Gastrocnemius medialis (tissue), 4 donors: ENCODE measurements at regions not wholly inside any gene's neighbourhood (a gene's known extent, or its start where the extent isn't known, plus 50 kb on each side); places are given as distances from the start of the nearest gene placed in this dataset.

ENCODE experiments used
- ATAC-seq, 2 donors: fragments of 150-250 bp; one replicate each; pipeline ENCODE4 v1.9.1; 2016
- DNase-seq, 2 donors: peaks; one replicate each; pipeline ENCODE4 v3.0.0-alpha.2; 2019
- H3K27ac ChIP-seq, 4 donors: fragments of 200-600 bp; sonication (generic); 1 replicate in 1 of 4; 2 replicates in 3 of 4; pipeline ENCODE4 v1.5.1; 2016 to 2018; ENCODE audit warnings: mild to moderate bottlenecking in 2 of 4, moderate library complexity in 1 of 4
- H3K27me3 ChIP-seq, 3 donors: fragments of 200-600 bp; sonication (generic) in 2 of 3; 1 replicate in 1 of 3; 2 replicates in 2 of 3; pipeline versions ENCODE4 v1.5.1 to v1.6.0; 2016 to 2019; ENCODE audit warnings: mild to moderate bottlenecking in 1 of 3, moderate library complexity in 1 of 3
- H3K36me3 ChIP-seq, 2 donors: fragments of 200-600 bp; sonication (generic) in 1 of 2; one replicate each; pipeline ENCODE4 v1.5.1; 2017 to 2018
- H3K4me1 ChIP-seq, 2 donors: fragments of 200-600 bp; sonication (generic) in 1 of 2; one replicate each; pipeline ENCODE4 v1.5.1; 2016 to 2017; ENCODE audit warnings: mild to moderate bottlenecking in 2 of 2
- H3K4me3 ChIP-seq, 4 donors: fragments of 200-600 bp; sonication (generic) in 3 of 4; 1 replicate in 1 of 4; 2 replicates in 3 of 4; pipeline ENCODE4 v1.5.1; 2016 to 2019; ENCODE audit warnings: mild to moderate bottlenecking in 2 of 4
- H3K9me3 ChIP-seq, 3 donors: fragments of 200-600 bp; sonication (generic) in 2 of 3; 1 replicate in 1 of 3; 2 replicates in 2 of 3; pipeline ENCODE4 v1.5.1; 2016 to 2019
- CTCF ChIP-seq, 5 experiments: fragments of 450-650 bp in 3 of 5; fragments of 200-600 bp in 2 of 5; sonication (generic) in 2 of 5; IDR thresholded peaks in 4 of 5; conservative IDR thresholded peaks in 1 of 5; 1 replicate in 4 of 5; 2 replicates in 1 of 5; pipeline ENCODE4 v1.5.1; 2016 to 2019; ENCODE audit warnings: antibody characterized with exemption in 5 of 5, mild to moderate bottlenecking in 3 of 5, moderate library complexity in 3 of 5
- POLR2A ChIP-seq, 2 donors: fragments of 450-650 bp; IDR thresholded peaks; one replicate each; pipeline ENCODE4 v1.6.1; 2017; ENCODE audit warnings: antibody characterized with exemption in 2 of 2, mild to moderate bottlenecking in 2 of 2, moderate library complexity in 2 of 2
- in situ Hi-C, 4 donors: fragments of 200-750 bp; cut with MboI; loops; one replicate each; pipeline versions ENCODE4 v1.15.0 to v1.8.0; 2017; ENCODE audit warnings: low sequenced_read_pairs in 4 of 4
- intact Hi-C: fragments of 100-400 bp; cut with DNase I; formaldehyde crosslinking; loops from one replicate; pipeline ENCODE4 v1.15.1; 2023; ENCODE audit warnings: low total_unique reads

GRCh38 chr21:38995731-38996130 lies 187.5 kb downstream of the PSMG1 start:
- TF ChIP-seq CTCF (IDR thresholded peaks at IDR 0.05 in 4 of 5, conservative IDR thresholded peaks at IDR 0.05 in 1 of 5) (no peak), POLR2A (IDR thresholded peaks at IDR 0.05) (no peak)
- no peak for DNase-seq
- Histone ChIP-seq H3K9me3 (no peaks in the 10 kb centered on the region), H3K27ac (peak overlapping the region in 2 of 4 donors; percentile 19 to 62), H3K4me3 (no peak overlapping the region), H3K4me1 (peaks cover 20 to 36% of the 10 kb centered on the region in 2 donors), H3K36me3 (no peaks in the 10 kb centered on the region), H3K27me3 (no peaks in the 10 kb centered on the region)
- no peak for ATAC-seq
- in situ Hi-C loops (loop anchor here in 1 of 4 donors (25.0 kb wide), 1 partner anchor 183 kb away; the partner anchor contains the start of gene ETS2), intact Hi-C loops (no loop called here)

GRCh38 chr21:38995071-38995669 lies 188.1 kb downstream of the PSMG1 start:
- peak overlapping the region in 2 of 4 donors; percentile 19 to 62 for H3K27ac ChIP-seq
- no peak for ATAC-seq

GRCh38 chr21:38994042-38994441 lies 188.3 kb downstream of the ETS2 start:
- Histone ChIP-seq H3K36me3 (no peaks in the 10 kb centered on the region), H3K27me3 (no peaks in the 10 kb centered on the region), H3K9me3 (no peaks in the 10 kb centered on the region), H3K4me3 (no peak overlapping the region), H3K4me1 (peaks cover 37 to 53% of the 10 kb centered on the region in 2 donors), H3K27ac (peak overlapping the region; percentile 40 to 67 (median 54))
- in situ Hi-C loops (loop anchor here in 1 of 4 donors (25.0 kb wide), 1 partner anchor 182 kb away; the partner anchor contains the start of gene ETS2), intact Hi-C loops (no loop called here)
- DNase-seq (no peak), ATAC-seq (no peak)
- no peak for TF ChIP-seq POLR2A (IDR thresholded peaks at IDR 0.05)
- TF ChIP-seq CTCF (IDR thresholded peaks at IDR 0.05 in 4 of 5, conservative IDR thresholded peaks at IDR 0.05 in 1 of 5), result no peak

More at GRCh38 chr21:38995071-38995669, 188.1 kb downstream of the PSMG1 start:
- Histone ChIP-seq H3K27me3 (no peaks in the 10 kb centered on the region), H3K4me3 (no peak overlapping the region), H3K9me3 (no peaks in the 10 kb centered on the region), H3K36me3 (no peaks in the 10 kb centered on the region), H3K4me1 (peaks cover 26 to 42% of the 10 kb centered on the region in 2 donors)
- TF ChIP-seq POLR2A (IDR thresholded peaks at IDR 0.05) (no peak), CTCF (IDR thresholded peaks at IDR 0.05 in 4 of 5, conservative IDR thresholded peaks at IDR 0.05 in 1 of 5) (no peak)
- intact Hi-C loops, result no loop called here
- in situ Hi-C loops, result loop anchor here in 1 of 4 donors (25.0 kb wide), 1 partner anchor 183 kb away; the partner anchor contains the start of gene ETS2
- no peak for DNase-seq

DNA sequence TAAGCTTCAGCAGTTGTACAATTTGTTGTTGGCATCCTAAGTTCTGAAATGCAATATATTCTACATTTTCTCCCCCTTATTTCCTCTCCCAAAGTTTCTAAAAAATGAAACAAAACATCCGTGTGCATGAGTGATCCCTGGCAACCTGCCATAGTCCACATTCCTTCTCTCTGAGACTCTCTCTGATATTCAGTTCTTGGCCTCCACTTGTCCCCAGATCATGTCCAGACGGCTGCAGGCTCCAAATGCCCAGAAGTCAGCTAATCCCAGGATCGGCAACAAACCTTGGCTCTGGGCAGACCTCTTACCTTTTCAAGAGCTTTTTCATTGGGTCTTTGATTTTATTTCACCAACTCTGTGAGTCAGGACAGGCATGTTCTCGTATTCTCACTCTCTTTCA lies 187.8 kb downstream of the ETS2 start:
- intact Hi-C loops, result no loop called here
- in situ Hi-C loops, result loop anchor here in 1 of 4 donors (25.0 kb wide), 1 partner anchor 181 kb away; the partner anchor contains the start of gene ETS2
- Histone ChIP-seq H3K4me3 (no peak overlapping the region), H3K27ac (peak overlapping the region; percentile 40 to 67 (median 54)), H3K27me3 (no peaks in the 10 kb centered on the region), H3K9me3 (no peaks in the 10 kb centered on the region), H3K4me1 (peaks cover 42 to 58% of the 10 kb centered on the region in 2 donors), H3K36me3 (no peaks in the 10 kb centered on the region)
- DNase-seq (peak in 1 of 2 donors; percentile 43), ATAC-seq (peak in 1 of 2 donors; percentile 28)
- TF ChIP-seq POLR2A (IDR thresholded peaks at IDR 0.05) (no peak), CTCF (IDR thresholded peaks at IDR 0.05 in 4 of 5, conservative IDR thresholded peaks at IDR 0.05 in 1 of 5) (no peak)
